Naive thymus-derived CD4-positive, alpha-beta T cell (primary cell): ENCODE measurements at regions not wholly inside any gene's neighbourhood (a gene's known extent, or its start where the extent isn't known, plus 50 kb on each side); places are given as distances from the start of the nearest gene placed in this dataset.
A peak's percentile ranks its signal among the peaks of the same experiment; 100 is the strongest.

Experiments
- ATAC-seq: fragments of 150-1000 bp; cut with Tn5 transposase; 2 replicates; pipeline ENCODE4 v1.10.0; 2021; ENCODE audit warnings: mild to moderate bottlenecking, moderate library complexity
- CTCF ChIA-PET: fragments of 350-600 bp; sonication (Branson Sonifier 250); formaldehyde crosslinking; loops from one replicate; lab custom pipeline; 2021; ENCODE audit warnings: antibody characterized with exemption; lab: Charles Lee
- POLR2A ChIA-PET: fragments of 350-600 bp; sonication (Branson Sonifier 250); formaldehyde crosslinking; loops from one replicate; lab custom pipeline; 2021; ENCODE audit warnings: antibody characterized with exemption, inconsistent platforms; lab: Charles Lee
- DNase-seq, 9 donors: peaks; one replicate each; pipeline versions ENCODE4 v3.0.0 to v3.0.0-alpha.2; 2020 to 2022; ENCODE audit warnings: mixed read lengths in 1 of 9
- H3K27ac ChIP-seq: one replicate; pipeline ENCODE4 v1.7.0; 2013; ENCODE audit warnings: mild to moderate bottlenecking, low read depth, low read length, moderate library complexity
- H3K27me3 ChIP-seq, 2 donors: one replicate each; pipeline ENCODE4 v1.7.0; 2013; ENCODE audit warnings: low read length in 2 of 2, mild to moderate bottlenecking in 2 of 2, moderate library complexity in 2 of 2; ENCODE audit not compliant: control insufficient read depth in 2 of 2, insufficient read depth in 2 of 2
- H3K36me3 ChIP-seq, 3 experiments: 1 replicate in 2 of 3; 2 replicates in 1 of 3; pipeline ENCODE4 v1.7.0; 2013; ENCODE audit warnings: low read length in 3 of 3, mild to moderate bottlenecking in 3 of 3, moderate library complexity in 1 of 3; ENCODE audit not compliant: insufficient read depth in 3 of 3, control insufficient read depth in 2 of 3
- H3K4me1 ChIP-seq, 2 donors: one replicate each; pipeline ENCODE4 v1.7.0; 2013; ENCODE audit warnings: low read length in 2 of 2, mild to moderate bottlenecking in 2 of 2, moderate library complexity in 1 of 2; ENCODE audit not compliant: control insufficient read depth in 2 of 2, insufficient read depth in 2 of 2
- H3K4me3 ChIP-seq: 2 replicates; pipeline ENCODE4 v1.7.0; 2013; ENCODE audit warnings: mild to moderate bottlenecking, low read length
- H3K9me3 ChIP-seq, 3 experiments: 1 replicate in 2 of 3; 2 replicates in 1 of 3; pipeline ENCODE4 v1.7.0; 2013; ENCODE audit warnings: low read length in 3 of 3; ENCODE audit not compliant: control insufficient read depth in 2 of 3
- H3K27ac Mint-ChIP-seq, 9 donors: one replicate each; pipeline ENCODE4 v1.8.0; 2020 to 2022; ENCODE audit warnings: mixed read lengths in 9 of 9, mild to moderate bottlenecking in 8 of 9, moderate library complexity in 5 of 9, inconsistent platforms in 2 of 9
- H3K27me3 Mint-ChIP-seq, 5 donors: one replicate each; pipeline ENCODE4 v1.8.0; 2021 to 2022; ENCODE audit warnings: mixed read lengths in 5 of 5, mild to moderate bottlenecking in 1 of 5
- H3K36me3 Mint-ChIP-seq, 5 donors: one replicate each; pipeline ENCODE4 v1.8.0; 2020 to 2022; ENCODE audit warnings: mixed read lengths in 5 of 5, mild to moderate bottlenecking in 3 of 5, inconsistent platforms in 1 of 5
- H3K4me1 Mint-ChIP-seq, 7 donors: one replicate each; pipeline ENCODE4 v1.8.0; 2020 to 2022; ENCODE audit warnings: mixed read lengths in 7 of 7, mild to moderate bottlenecking in 3 of 7, inconsistent platforms in 1 of 7
- H3K4me3 Mint-ChIP-seq, 10 donors: one replicate each; pipeline ENCODE4 v1.8.0; 2020 to 2022; ENCODE audit warnings: mild to moderate bottlenecking in 10 of 10, mixed read lengths in 10 of 10, moderate library complexity in 6 of 10, inconsistent platforms in 2 of 10
- H3K9me3 Mint-ChIP-seq, 11 donors: one replicate each; pipeline ENCODE4 v1.8.0; 2020 to 2022; ENCODE audit warnings: mixed read lengths in 11 of 11, mild to moderate bottlenecking in 4 of 11, inconsistent platforms in 1 of 11, moderate library complexity in 1 of 11
- intact Hi-C, 2 donors: fragments of 100-400 bp; cut with micrococcal nuclease; formaldehyde crosslinking; loops; one replicate each; pipeline ENCODE4 v1.15.1; 2023

GRCh38 chr4:179128299-179128698 lies 1686.1 kb upstream of the AGA start:
- H3K27ac ChIP-seq = no peak overlapping the region
- no peaks in the 10 kb centered on the region for H3K4me1 ChIP-seq
- Mint-ChIP-seq H3K27ac (no peak overlapping the region), H3K27me3 (no peaks in the 10 kb centered on the region), H3K4me1 (no peaks in the 10 kb centered on the region), H3K9me3 (peaks cover 0 to 12% (median 3%) of the 10 kb centered on the region in 11 donors), H3K4me3 (no peak overlapping the region), H3K36me3 (peaks cover 0 to 4% (median 0%) of the 10 kb centered on the region in 5 donors)
- H3K27me3 ChIP-seq = no peaks in the 10 kb centered on the region
- ChIA-PET CTCF (no interaction called here), POLR2A (no interaction called here)
- no peak overlapping the region for H3K4me3 ChIP-seq
- ATAC-seq = no peak
- H3K9me3 ChIP-seq = no peaks in the 10 kb centered on the region
- no peak for DNase-seq
- intact Hi-C loops = no loop called here
- no peaks in the 10 kb centered on the region for H3K36me3 ChIP-seq

- H3K4me3 ChIP-seq = no peak overlapping the region
- Mint-ChIP-seq H3K27ac (no peak overlapping the region), H3K36me3 (no peaks in the 10 kb centered on the region), H3K4me1 (no peaks in the 10 kb centered on the region), H3K27me3 (no peaks in the 10 kb centered on the region), H3K4me3 (no peak overlapping the region), H3K9me3 (peaks cover 0 to 7% (median 0%) of the 10 kb centered on the region in 11 donors)
- DNase-seq = no peak
- H3K27ac ChIP-seq = no peak overlapping the region
- no peaks in the 10 kb centered on the region for H3K9me3 ChIP-seq
- ChIA-PET CTCF (no interaction called here), POLR2A (no interaction called here)
- no peaks in the 10 kb centered on the region for H3K36me3 ChIP-seq
- H3K4me1 ChIP-seq = no peaks in the 10 kb centered on the region
- no peak for ATAC-seq
- no peaks in the 10 kb centered on the region for H3K27me3 ChIP-seq
- intact Hi-C loops = no loop called here
Observed at GRCh38 chr4:179130122-179130714, 1688.0 kb upstream of the AGA start.

DNA sequence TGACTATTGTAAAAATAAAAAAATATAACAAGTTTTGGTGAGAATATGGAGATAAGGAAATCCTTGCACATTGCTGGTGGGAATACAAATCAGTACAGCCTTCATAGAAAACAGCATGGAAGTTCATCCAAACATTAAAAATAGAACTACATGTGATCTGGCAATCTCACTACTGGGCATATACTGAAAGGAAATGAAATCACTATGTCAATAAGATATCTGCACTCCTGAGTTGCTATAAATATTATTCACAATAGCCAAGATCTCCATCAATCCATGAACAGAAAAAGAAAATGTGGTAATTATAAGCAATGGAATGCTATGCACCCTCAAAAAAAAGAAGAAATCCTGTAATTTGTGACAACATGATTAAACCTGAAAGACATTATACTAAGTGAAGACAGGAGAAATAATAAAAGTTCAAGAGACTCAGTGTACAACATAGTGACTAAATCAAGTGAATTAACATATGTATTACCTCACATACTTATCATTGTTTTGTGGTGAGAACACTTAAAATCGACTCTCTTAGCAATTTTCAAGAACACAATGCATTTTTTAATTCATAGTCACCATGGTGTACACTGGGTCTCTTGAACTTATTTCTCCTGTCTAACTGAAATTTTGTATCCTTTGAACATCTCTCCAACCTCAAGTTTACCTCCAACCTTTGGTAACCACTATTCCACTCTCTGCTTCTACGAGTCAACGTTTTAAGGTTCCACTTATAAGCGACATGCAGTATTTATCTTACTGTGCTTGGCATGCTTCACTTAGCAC lies 1703.7 kb upstream of the AGA start:
- intact Hi-C loops = no loop called here
- peak overlapping the region in 1 of 9 donors; percentile 27 for H3K27ac Mint-ChIP-seq
- Histone ChIP-seq H3K4me1 (no peaks in the 10 kb centered on the region), H3K9me3 (no peaks in the 10 kb centered on the region), H3K27ac (no peak overlapping the region), H3K4me3 (no peak overlapping the region), H3K36me3 (no peaks in the 10 kb centered on the region), H3K27me3 (no peaks in the 10 kb centered on the region)
- DNase-seq = no peak
- H3K36me3 Mint-ChIP-seq = no peaks in the 10 kb centered on the region
- no peak overlapping the region for H3K4me3 Mint-ChIP-seq
- peaks cover 0 to 14% (median 6%) of the 10 kb centered on the region in 11 donors for H3K9me3 Mint-ChIP-seq
- ChIA-PET POLR2A (no interaction called here), CTCF (no interaction called here)
- H3K4me1 Mint-ChIP-seq = no peaks in the 10 kb centered on the region
- H3K27me3 Mint-ChIP-seq = no peaks in the 10 kb centered on the region
- no peak for ATAC-seq

GRCh38 chr4:179151770-179152169 lies 1709.5 kb upstream of the AGA start:
- H3K27me3 ChIP-seq = no peaks in the 10 kb centered on the region
- POLR2A ChIA-PET = no interaction called here
- CTCF ChIA-PET = no interaction called here
- ATAC-seq (no peak), DNase-seq (no peak)
- H3K27me3 Mint-ChIP-seq = no peaks in the 10 kb centered on the region
- intact Hi-C loops = no loop called here
- H3K36me3 ChIP-seq = no peaks in the 10 kb centered on the region
- no peak overlapping the region for H3K27ac ChIP-seq
- H3K9me3 ChIP-seq = no peaks in the 10 kb centered on the region
- H3K4me1 Mint-ChIP-seq = no peaks in the 10 kb centered on the region
- no peaks in the 10 kb centered on the region for H3K4me1 ChIP-seq
- H3K9me3 Mint-ChIP-seq = peaks cover 0 to 17% (median 5%) of the 10 kb centered on the region in 11 donors
- H3K36me3 Mint-ChIP-seq = no peaks in the 10 kb centered on the region
- no peak overlapping the region for H3K4me3 Mint-ChIP-seq
- no peak overlapping the region for H3K27ac Mint-ChIP-seq
- H3K4me3 ChIP-seq = no peak overlapping the region

DNA sequence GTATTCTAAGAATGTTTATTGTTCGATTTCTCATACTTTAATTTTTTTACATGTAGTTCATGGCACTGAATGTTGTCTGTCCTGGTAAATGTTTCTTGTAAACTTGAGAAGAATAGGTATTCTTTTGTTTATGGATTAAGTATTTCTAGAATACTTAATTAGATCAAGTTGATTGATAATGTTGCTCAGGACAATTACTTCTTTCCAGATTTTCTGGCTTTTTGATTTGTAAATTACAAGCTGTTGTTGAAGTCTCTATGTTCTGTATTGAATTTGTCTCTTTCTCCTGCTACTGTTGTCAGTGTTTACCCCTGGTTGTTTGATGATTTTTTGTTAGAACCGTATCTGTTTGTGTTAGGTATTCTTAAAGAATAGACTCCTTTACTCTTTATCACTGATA lies 1720.9 kb upstream of the AGA start:
- ChIA-PET POLR2A (no interaction called here), CTCF (no interaction called here)
- Mint-ChIP-seq H3K4me3 (no peak overlapping the region), H3K27me3 (no peaks in the 10 kb centered on the region), H3K27ac (no peak overlapping the region), H3K9me3 (peaks cover 4 to 39% (median 8%) of the 10 kb centered on the region in 11 donors), H3K36me3 (peaks cover 0 to 7% (median 0%) of the 10 kb centered on the region in 5 donors), H3K4me1 (no peaks in the 10 kb centered on the region)
- Histone ChIP-seq H3K27ac (no peak overlapping the region), H3K4me1 (no peaks in the 10 kb centered on the region), H3K27me3 (no peaks in the 10 kb centered on the region), H3K4me3 (no peak overlapping the region), H3K9me3 (no peaks in the 10 kb centered on the region), H3K36me3 (no peaks in the 10 kb centered on the region)
- DNase-seq (no peak), ATAC-seq (no peak)
- intact Hi-C loops = no loop called here

- ChIA-PET CTCF (no interaction called here), POLR2A (no interaction called here)
- Mint-ChIP-seq H3K9me3 (peaks cover 4 to 40% (median 10%) of the 10 kb centered on the region in 11 donors), H3K36me3 (peaks cover 0 to 7% (median 0%) of the 10 kb centered on the region in 5 donors), H3K4me1 (no peaks in the 10 kb centered on the region), H3K4me3 (no peak overlapping the region), H3K27me3 (no peaks in the 10 kb centered on the region), H3K27ac (no peak overlapping the region)
- no peaks in the 10 kb centered on the region for H3K27me3 ChIP-seq
- ATAC-seq (no peak), DNase-seq (no peak)
- H3K4me1 ChIP-seq = no peaks in the 10 kb centered on the region
- H3K9me3 ChIP-seq = no peaks in the 10 kb centered on the region
- intact Hi-C loops = no loop called here
- H3K4me3 ChIP-seq = no peak overlapping the region
- H3K36me3 ChIP-seq = no peaks in the 10 kb centered on the region
- H3K27ac ChIP-seq = no peak overlapping the region
Observed at GRCh38 chr4:179164267-179164999, 1722.2 kb upstream of the AGA start.
